Amniotic stem cell (primary cell): ENCODE measurements at regions not wholly inside any gene's neighbourhood (a gene's known extent, or its start where the extent isn't known, plus 50 kb on each side); places are given as distances from the start of the nearest gene placed in this dataset.
"Not testable (repeated sequence)": the region's sequence is repeated elsewhere in the genome, so short reads cannot be mapped to it uniquely, and the experiment has no call there.

ENCODE experiments used
- DNase-seq: peaks from one replicate; lab custom pipeline; 2025; lab: John Stamatoyannopoulos, UW

GRCh38 chr15:70367913-70368705, 270.4 kb upstream of the TLE3 start:
- not testable (repeated sequence) for DNase-seq

- DNase-seq, result not testable (repeated sequence)
These were observed 266.3 kb upstream of the TLE3 start for GRCh38 chr15:70364023-70364422.

GRCh38 chr15:70362886-70363285, 265.2 kb upstream of the TLE3 start:
- no peak for DNase-seq

- DNase-seq, result no peak
These were observed 264.6 kb upstream of the TLE3 start for GRCh38 chr15:70362350-70362749.

- no peak for DNase-seq
These were observed 264.2 kb upstream of the TLE3 start for GRCh38 chr15:70361891-70362290.

- no peak for DNase-seq
These were observed 263.4 kb upstream of the TLE3 start for GRCh38 chr15:70361106-70361505.

- no peak for DNase-seq
These were observed 261.3 kb upstream of the TLE3 start for GRCh38 chr15:70358871-70359647.

GRCh38 chr15:70358011-70358819, 260.5 kb upstream of the TLE3 start:
- DNase-seq, result no peak

GRCh38 chr15:70357453-70357852, 259.7 kb upstream of the TLE3 start:
- DNase-seq, result no peak

- no peak for DNase-seq
These were observed 259.2 kb upstream of the TLE3 start for GRCh38 chr15:70356919-70357318.

- no peak for DNase-seq
These were observed 258.5 kb upstream of the TLE3 start for GRCh38 chr15:70356062-70356860.

- no peak for DNase-seq
These were observed 257.6 kb upstream of the TLE3 start for GRCh38 chr15:70355275-70355795.

GRCh38 chr15:70354346-70354905, 256.7 kb upstream of the TLE3 start:
- DNase-seq, result no peak

- DNase-seq, result no peak
These were observed 256.1 kb upstream of the TLE3 start for GRCh38 chr15:70353606-70354345.

- no peak for DNase-seq
These were observed 254.4 kb upstream of the TLE3 start for GRCh38 chr15:70351941-70352774.

GRCh38 chr15:70351391-70351790, 253.7 kb upstream of the TLE3 start:
- DNase-seq, result no peak

- DNase-seq, result no peak
These were observed 251.0 kb upstream of the TLE3 start for GRCh38 chr15:70348581-70349344.

GRCh38 chr15:70348226-70348543, 250.5 kb upstream of the TLE3 start:
- DNase-seq, result no peak
